ENCODE measurements at regions not wholly inside any gene's neighbourhood (a gene's known extent, or its start where the extent isn't known, plus 50 kb on each side); places are given as distances from the start of the nearest gene placed in this dataset.

GRCh38 chr17:33500151-33500550 is 207.1 kb upstream of the ASIC2 start:
- TF ChIP-seq CSRNP3 (CRISPR knock-in tag; IDR thresholded peaks at IDR 0.05) = no peak
- TF ChIP-seq ZFP3 (CRISPR knock-in tag; IDR thresholded peaks at IDR 0.05) = no peak
- no peak for TF ChIP-seq POU6F1 (CRISPR knock-in tag; IDR thresholded peaks at IDR 0.05; ENCODE audit: borderline replicate concordance, low read depth)
- no peak for TF ChIP-seq GLIS3 (CRISPR knock-in tag; IDR thresholded peaks at IDR 0.05)
- TF ChIP-seq ZNF70 (CRISPR knock-in tag; IDR thresholded peaks at IDR 0.05) = no peak
- no peak for TF ChIP-seq TCF4 (CRISPR knock-in tag; IDR thresholded peaks at IDR 0.05; ENCODE audit: borderline replicate concordance)
- TF ChIP-seq ARNTL (CRISPR knock-in tag; IDR thresholded peaks at IDR 0.05; ENCODE audit: borderline replicate concordance, low read depth) = no peak
- TF ChIP-seq TSHZ2 (CRISPR knock-in tag; IDR thresholded peaks at IDR 0.05) = no peak
- no peak for TF ChIP-seq TOX (CRISPR knock-in tag; IDR thresholded peaks at IDR 0.05; ENCODE audit: borderline replicate concordance)
- ATAC-seq = no peak

- no peak for ATAC-seq
- no peak for TF ChIP-seq SNAI2 (CRISPR knock-in tag; IDR thresholded peaks at IDR 0.05)
- TF ChIP-seq ZNF8 (CRISPR knock-in tag; IDR thresholded peaks at IDR 0.05) = no peak
- TF ChIP-seq TCF4 (CRISPR knock-in tag; IDR thresholded peaks at IDR 0.05; ENCODE audit: borderline replicate concordance) = no peak
- TF ChIP-seq BACH2 (CRISPR knock-in tag; IDR thresholded peaks at IDR 0.05; ENCODE audit: borderline replicate concordance) = no peak
- no peak for TF ChIP-seq OSR1 (CRISPR knock-in tag; IDR thresholded peaks at IDR 0.05)
- TF ChIP-seq ARNTL (CRISPR knock-in tag; IDR thresholded peaks at IDR 0.05; ENCODE audit: borderline replicate concordance, low read depth) = no peak
Measured at GRCh38 chr17:33501185-33501584, 208.1 kb upstream of the ASIC2 start.

- no peak for ATAC-seq
- TF ChIP-seq ESRRG (CRISPR knock-in tag; IDR thresholded peaks at IDR 0.05) = no peak
- TF ChIP-seq OSR1 (CRISPR knock-in tag; IDR thresholded peaks at IDR 0.05) = no peak
- no peak for TF ChIP-seq ZNF70 (CRISPR knock-in tag; IDR thresholded peaks at IDR 0.05)
- TF ChIP-seq CSRNP3 (CRISPR knock-in tag; IDR thresholded peaks at IDR 0.05) = no peak
- no peak for TF ChIP-seq ZFP3 (CRISPR knock-in tag; IDR thresholded peaks at IDR 0.05)
Measured at GRCh38 chr17:33504571-33504970, 211.5 kb upstream of the ASIC2 start.

- TF ChIP-seq ARNTL (CRISPR knock-in tag; IDR thresholded peaks at IDR 0.05; ENCODE audit: borderline replicate concordance, low read depth) (no peak), GLIS3 (CRISPR knock-in tag; IDR thresholded peaks at IDR 0.05) (0 out of 2 replicates have a peak, but pooled peaks have one; percentile 23), TSHZ2 (CRISPR knock-in tag; IDR thresholded peaks at IDR 0.05) (peak; percentile 27; the same call in 1 of the 2 replicates), ISL1 (CRISPR knock-in tag; IDR thresholded peaks at IDR 0.05) (peak; percentile 46; the same call in 1 of the 2 replicates), CSDC2 (CRISPR knock-in tag; IDR thresholded peaks at IDR 0.05) (no peak), ZFP3 (CRISPR knock-in tag; IDR thresholded peaks at IDR 0.05) (no peak), ZNF70 (CRISPR knock-in tag; IDR thresholded peaks at IDR 0.05) (no peak)
- ATAC-seq = peak; percentile 28; the same call in 2 of the 3 replicates
Measured at GRCh38 chr17:33506889-33507650, 214.0 kb upstream of the ASIC2 start.
